HG03064 (cell line): ENCODE measurements at regions not wholly inside any gene's neighbourhood (a gene's known extent, or its start where the extent isn't known, plus 50 kb on each side); places are given as distances from the start of the nearest gene placed in this dataset.
"Not testable (repeated sequence)": the region's sequence is repeated elsewhere in the genome, so short reads cannot be mapped to it uniquely, and the experiment has no call there.

ENCODE experiments used
- ATAC-seq: cut with Tn5 transposase; IDR thresholded peaks from one replicate; pipeline ENCODE4 v1.9.1; 2021; ENCODE audit warnings: low read depth; ENCODE audit not compliant: unreplicated experiment

GRCh38 chr12:104906695-104907094 is 51.4 kb downstream of the SLC41A2 start:
- no peak for ATAC-seq

DNA sequence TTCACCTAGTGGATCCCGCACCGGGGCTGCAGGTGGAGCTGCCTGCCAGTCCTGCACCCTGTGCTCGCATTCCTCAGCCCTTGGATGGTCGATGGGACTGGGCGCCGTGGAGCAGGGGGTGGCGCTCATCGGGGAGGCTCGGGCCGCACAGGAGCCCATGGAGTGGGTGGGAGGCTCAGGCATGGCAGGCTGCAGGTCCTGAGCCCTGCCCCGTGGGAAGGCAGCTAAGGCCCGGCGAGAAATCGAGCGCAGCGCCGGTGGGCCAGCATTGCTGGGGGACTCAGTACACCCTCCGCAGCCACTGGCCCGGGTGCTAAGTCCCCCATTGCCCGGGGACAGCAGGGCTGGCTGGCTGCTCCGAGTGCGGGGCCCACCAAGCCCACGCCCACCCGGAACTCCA is 52.6 kb downstream of the SLC41A2 start:
- ATAC-seq, result not testable (repeated sequence)

GRCh38 chr12:104903648-104904423 is 54.3 kb downstream of the SLC41A2 start:
- ATAC-seq, result no peak

DNA sequence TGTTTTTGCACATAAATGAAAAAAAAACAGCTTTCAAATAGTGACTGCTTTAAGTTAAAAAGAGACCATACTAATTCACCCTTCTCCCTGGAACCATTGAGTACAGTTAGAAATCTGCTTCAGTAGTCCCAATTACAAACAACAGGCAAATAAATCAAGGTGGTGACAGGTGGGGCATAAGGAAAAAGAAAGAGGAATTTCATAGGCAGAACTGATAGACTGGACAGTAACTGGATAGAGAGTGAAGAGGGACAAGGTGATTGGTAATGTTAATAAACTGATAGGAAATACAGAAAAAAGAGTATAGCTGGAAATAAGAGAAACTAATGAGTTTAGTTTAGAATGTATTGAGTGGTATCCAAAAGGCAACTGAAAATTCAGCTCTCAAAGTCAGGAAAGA is 56.0 kb downstream of the SLC41A2 start:
- no peak for ATAC-seq

GRCh38 chr12:104896710-104897109 is 61.4 kb downstream of the SLC41A2 start:
- ATAC-seq, result no peak

DNA sequence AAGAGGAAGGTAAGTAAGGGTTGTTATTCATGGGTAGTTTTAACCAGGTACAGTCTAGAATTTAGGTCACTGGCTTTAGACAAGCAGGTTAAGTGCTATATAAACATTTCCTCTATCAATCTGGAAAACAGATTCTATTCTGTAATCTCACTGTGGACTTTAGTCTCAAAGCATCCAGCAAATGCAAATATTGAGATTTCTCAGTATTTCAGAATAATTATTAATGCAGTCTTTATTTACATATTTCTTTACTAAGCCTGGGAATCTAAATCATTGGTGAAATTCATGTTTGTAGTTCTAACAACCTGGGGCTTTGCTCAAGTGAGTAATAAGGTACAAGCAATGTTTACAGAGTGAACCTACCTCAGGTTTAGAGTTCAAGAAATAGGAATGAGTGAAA is 61.9 kb downstream of the SLC41A2 start:
- ATAC-seq, result no peak

- ATAC-seq, result no peak
These were observed 62.7 kb downstream of the SLC41A2 start for GRCh38 chr12:104895415-104895814.

GRCh38 chr12:104890476-104891096 is 67.5 kb downstream of the SLC41A2 start:
- ATAC-seq, result no peak

DNA sequence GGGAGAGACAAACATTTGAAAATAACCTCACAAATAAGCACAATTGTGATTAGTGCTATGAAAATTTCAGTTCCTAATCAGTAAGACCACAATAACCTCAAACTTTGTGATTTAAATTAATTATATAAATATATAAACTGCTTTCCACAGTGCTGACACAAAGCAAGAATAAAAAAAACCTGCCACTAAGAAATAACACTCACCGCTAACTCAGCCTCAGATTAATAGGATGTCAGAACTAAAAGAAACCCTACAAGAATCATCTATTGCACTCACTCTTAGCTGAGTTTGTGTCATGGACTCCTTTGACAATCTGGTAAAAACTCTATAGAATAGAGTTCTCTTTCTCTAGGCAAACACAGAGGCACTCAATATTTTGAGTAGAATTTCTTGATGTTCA is 68.4 kb downstream of the SLC41A2 start:
- no peak for ATAC-seq

- ATAC-seq, result no peak
These were observed 69.2 kb downstream of the SLC41A2 start for GRCh38 chr12:104888892-104889291.

DNA sequence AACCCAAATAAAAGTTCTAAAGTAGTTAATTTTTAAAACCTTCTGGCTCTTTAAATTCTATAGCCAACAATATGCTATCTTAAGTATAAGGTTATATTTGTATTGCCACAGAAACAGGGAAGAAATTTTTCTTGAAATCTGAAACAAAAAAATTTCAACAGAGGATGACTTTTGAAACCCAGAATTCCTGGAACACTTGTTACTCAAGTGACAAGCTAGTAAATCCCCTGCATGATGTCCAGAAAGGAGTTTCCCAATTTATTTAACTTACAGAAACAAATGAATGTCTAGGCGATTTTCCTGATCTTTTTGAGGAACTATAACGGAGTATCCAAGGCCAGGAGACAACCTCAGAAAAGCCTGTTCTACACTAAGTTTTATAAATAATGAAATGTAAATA is 69.6 kb downstream of the SLC41A2 start:
- no peak for ATAC-seq

DNA sequence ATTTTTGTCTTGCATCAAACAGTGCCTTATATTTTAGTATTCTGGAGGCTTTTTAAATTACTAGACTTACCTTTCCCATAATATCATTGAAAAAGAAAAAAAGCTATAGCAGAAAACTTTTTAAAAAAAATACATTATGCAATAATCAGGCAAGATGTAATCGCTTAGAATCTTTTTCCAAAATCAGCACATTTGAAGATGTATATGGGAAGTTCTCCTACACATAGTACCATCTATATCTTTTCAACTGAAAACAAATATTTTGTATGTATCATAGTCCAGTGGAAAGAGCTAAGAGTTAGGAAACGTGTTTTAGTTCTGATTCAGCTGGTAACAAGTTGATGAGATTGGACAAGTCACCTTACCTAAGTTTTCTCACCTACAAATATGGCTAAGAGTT is 70.6 kb downstream of the SLC41A2 start:
- ATAC-seq, result no peak

GRCh38 chr12:104886418-104887401 is 71.4 kb downstream of the SLC41A2 start:
- no peak for ATAC-seq

- not testable (repeated sequence) for ATAC-seq
These were observed 79.2 kb downstream of the SLC41A2 start for GRCh38 chr12:104878858-104879257.

GRCh38 chr12:104877103-104877705 is 80.9 kb downstream of the SLC41A2 start:
- no peak for ATAC-seq

- ATAC-seq, result no peak
These were observed 84.7 kb downstream of the SLC41A2 start for GRCh38 chr12:104873374-104873773.

DNA sequence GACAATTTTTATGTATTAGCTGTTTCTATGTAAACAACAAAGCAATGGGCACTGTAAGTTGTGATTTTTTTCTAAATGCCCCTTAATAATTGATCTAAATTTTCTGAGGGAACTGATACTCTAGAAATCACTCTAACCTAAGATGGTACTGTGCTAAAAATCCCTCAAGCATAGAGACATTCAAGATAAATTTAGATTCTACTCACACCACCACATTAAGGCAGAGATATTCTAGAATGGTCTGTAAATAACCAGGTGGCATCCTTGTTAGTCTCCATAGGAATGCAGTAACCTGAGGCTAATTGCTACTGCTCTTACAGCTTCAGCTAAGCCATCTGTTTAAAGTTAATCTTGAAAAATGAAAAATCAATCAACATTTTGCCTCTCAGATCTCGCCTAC is 87.3 kb downstream of the SLC41A2 start:
- ATAC-seq, result peak; percentile 68

GRCh38 chr12:104866291-104866690 is 91.8 kb downstream of the SLC41A2 start:
- no peak for ATAC-seq

GRCh38 chr12:104865080-104865479 is 93.0 kb downstream of the SLC41A2 start:
- ATAC-seq, result peak; percentile 70

GRCh38 chr12:104864668-104865067 is 93.4 kb downstream of the SLC41A2 start:
- peak; percentile 11 for ATAC-seq
